LNCaP clone FGC (cell line): ENCODE measurements at regions not wholly inside any gene's neighbourhood (a gene's known extent, or its start where the extent isn't known, plus 50 kb on each side); places are given as distances from the start of the nearest gene placed in this dataset.

Source experiments
- DNase-seq: peaks from one replicate; pipeline ENCODE4 v3.0.0-alpha.2; 2011; ENCODE audit warnings: low read depth
- H3K4me3 ChIP-seq: 2 replicates; pipeline ENCODE4 v1.5.1; 2011; ENCODE audit warnings: mild to moderate bottlenecking, low read depth, low read length, control low read depth
- CTCF ChIP-seq: IDR thresholded peaks from 2 replicates; pipeline ENCODE4 v1.5.1; 2012; ENCODE audit warnings: mild to moderate bottlenecking; ENCODE audit not compliant: control insufficient read depth, insufficient read depth; ENCODE audit errors: extremely low read depth

DNA sequence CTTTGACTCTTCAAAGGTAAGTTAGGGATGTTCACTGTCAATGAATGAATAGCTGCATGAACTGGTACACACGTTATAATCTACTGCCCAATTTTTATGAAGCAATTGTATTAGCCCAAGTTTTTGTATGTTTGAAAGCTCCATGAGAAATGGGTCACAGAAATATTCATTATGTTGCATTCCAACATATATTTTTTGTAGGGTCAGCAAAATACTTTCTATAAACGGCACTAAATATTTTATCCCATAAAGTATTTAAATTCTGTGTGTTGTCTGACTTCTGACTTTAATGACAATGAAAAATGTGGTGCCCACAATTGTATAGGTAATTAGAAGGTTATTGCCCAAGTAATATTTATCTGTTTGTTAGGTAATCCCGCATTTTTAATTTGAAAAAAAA lies 466.0 kb downstream of the FAT4 start:
- DNase-seq = no peak
- no peak for TF ChIP-seq CTCF
- H3K4me3 ChIP-seq = no peak overlapping the region

GRCh38 chr4:125781651-125782050 lies 466.9 kb downstream of the FAT4 start:
- no peak overlapping the region for H3K4me3 ChIP-seq
- no peak for TF ChIP-seq CTCF
- DNase-seq = no peak

DNA sequence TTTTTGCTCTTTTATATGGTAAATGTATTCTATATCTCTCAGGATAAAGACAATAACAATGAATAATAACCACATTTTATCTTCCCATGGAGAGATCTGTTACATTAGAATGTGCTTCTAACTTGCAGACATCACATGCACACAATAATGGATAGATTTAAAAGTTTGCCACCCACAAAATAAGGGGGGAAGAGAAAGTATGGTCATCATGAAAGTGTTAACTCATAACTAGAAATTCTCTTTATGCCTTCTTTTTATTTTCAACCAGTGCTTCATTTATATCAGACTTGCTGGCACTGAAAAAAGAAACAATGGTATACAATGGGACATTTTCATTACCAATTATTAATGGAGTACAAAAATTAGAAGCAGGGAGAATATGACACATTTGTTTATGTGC lies 470.0 kb downstream of the FAT4 start:
- no peak for TF ChIP-seq CTCF
- H3K4me3 ChIP-seq = no peak overlapping the region
- no peak for DNase-seq

DNA sequence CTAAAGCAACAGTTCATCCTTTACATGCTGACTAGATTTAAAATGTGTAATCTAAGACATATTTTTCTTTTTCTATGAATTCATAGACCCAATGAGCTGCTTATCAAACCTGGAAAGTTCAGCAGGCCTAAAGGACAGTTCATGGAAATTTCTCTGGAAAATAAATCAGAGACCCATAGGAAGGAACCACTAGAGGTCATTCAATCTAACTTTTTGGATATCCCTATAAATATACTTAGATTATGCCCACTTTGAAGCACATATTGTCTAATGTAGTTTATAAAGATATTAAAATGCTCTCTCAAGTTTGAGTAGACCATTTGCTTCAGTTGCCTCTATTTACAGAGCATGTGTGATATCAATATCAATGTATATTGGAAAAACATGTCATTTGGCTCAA lies 473.0 kb downstream of the FAT4 start:
- no peak for TF ChIP-seq CTCF
- H3K4me3 ChIP-seq = no peak overlapping the region
- no peak for DNase-seq

DNA sequence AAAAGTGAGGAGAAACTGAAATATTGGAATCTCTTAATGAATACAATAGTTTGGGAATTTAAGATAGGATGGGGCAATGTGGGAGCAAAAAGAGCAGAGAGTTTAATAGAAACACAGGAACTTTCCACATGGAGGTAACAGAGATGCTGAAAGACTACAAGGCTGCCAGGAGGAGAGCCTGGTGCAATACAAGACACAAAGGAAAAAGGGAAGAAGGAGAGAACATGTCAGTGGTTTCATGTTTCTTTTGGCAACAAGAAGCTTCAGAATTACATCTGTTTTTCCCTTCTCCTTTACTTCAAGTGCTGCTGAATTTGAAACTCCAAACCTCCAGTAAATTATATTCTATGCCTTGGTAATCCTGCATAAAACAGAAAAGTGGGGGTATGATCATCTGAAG lies 474.3 kb downstream of the FAT4 start:
- no peak overlapping the region for H3K4me3 ChIP-seq
- TF ChIP-seq CTCF = no peak
- no peak for DNase-seq

DNA sequence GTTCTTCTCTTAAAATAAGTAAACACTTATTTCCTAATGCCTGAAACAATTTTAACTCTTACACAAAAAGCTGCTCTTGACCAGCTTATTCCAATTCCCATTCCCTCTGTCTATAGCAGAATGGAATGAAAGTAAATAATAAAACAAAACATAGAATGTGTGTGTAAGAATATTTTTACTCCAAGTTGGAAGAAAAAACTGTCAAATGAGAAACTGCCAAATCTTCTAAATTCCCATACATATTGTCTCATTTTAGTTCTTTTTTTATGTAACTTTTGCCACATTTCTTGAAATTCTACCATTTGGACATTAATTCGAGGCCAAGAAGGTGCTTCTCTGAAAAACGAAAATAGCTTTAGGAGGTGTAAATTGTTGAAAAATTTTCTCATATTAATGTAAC lies 477.1 kb downstream of the FAT4 start:
- no peak for DNase-seq
- H3K4me3 ChIP-seq = no peak overlapping the region
- no peak for TF ChIP-seq CTCF

DNA sequence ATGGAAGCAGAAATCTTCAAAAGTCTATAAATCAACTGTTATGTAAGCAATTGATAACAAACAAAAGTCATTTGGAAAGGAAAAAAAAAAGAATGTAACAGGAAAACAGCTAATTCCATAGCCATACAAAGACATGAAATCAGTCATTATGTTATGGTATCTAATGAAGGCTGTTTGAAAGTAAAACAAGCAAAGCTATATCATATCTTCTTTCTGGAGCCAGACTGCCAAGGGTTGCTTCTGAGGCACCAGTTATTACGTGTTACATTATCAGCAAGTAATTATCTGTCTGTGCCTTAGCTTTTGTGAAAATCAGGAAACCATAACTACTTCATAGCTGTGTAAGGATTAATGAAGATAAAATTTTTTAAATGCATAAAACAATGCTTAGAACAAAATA lies 480.2 kb downstream of the FAT4 start:
- DNase-seq = no peak
- H3K4me3 ChIP-seq = no peak overlapping the region
- no peak for TF ChIP-seq CTCF
